GM12891 (cell line): ENCODE measurements at regions not wholly inside any gene's neighbourhood (a gene's known extent, or its start where the extent isn't known, plus 50 kb on each side); places are given as distances from the start of the nearest gene placed in this dataset.
"Not testable (repeated sequence)": the region's sequence is repeated elsewhere in the genome, so short reads cannot be mapped to it uniquely, and the experiment has no call there.

Experiments used
- DNase-seq: peaks from one replicate; pipeline ENCODE4 v3.0.0; 2011; ENCODE audit warnings: low spot score; ENCODE audit not compliant: insufficient read length
- FAIRE-seq: peaks from 2 replicates; lab custom pipeline; 2011; peaks lifted over from hg19 to GRCh38; lab: Jason Lieb, UNC
- PAX5 ChIP-seq: IDR thresholded peaks from 2 replicates; pipeline ENCODE4 v1.6.1; 2011; ENCODE audit warnings: low read length, moderate library complexity, mild to moderate bottlenecking; ENCODE audit not compliant: insufficient read depth, severe bottlenecking
- POLR2A ChIP-seq: IDR thresholded peaks from 2 replicates; pipeline ENCODE4 v1.6.1; 2011; ENCODE audit warnings: low read depth, low read length, control low read depth
- POLR2AphosphoS5 ChIP-seq: IDR thresholded peaks from 2 replicates; pipeline ENCODE4 v1.6.1; 2011; ENCODE audit warnings: low read depth, low read length, control low read depth
- POU2F2 ChIP-seq: IDR thresholded peaks from 2 replicates; pipeline ENCODE4 v1.6.1; 2011; ENCODE audit warnings: low read depth, mild to moderate bottlenecking, control low read depth, low read length, moderate library complexity
- SPI1 ChIP-seq: IDR thresholded peaks from 2 replicates; pipeline ENCODE4 v1.6.1; 2011; ENCODE audit warnings: low read depth, low read length, control low read depth
- TAF1 ChIP-seq: IDR thresholded peaks from 2 replicates; pipeline ENCODE4 v1.6.1; 2011; ENCODE audit warnings: low read depth, low read length, control low read depth

GRCh38 chr9:117649126-117649525 is 55.1 kb upstream of the TLR4 start:
- TF ChIP-seq POU2F2 (no peak), POLR2A (no peak), TAF1 (no peak), POLR2AphosphoS5 (no peak), SPI1 (no peak), PAX5 (no peak)
- DNase-seq: no peak

GRCh38 chr9:117644932-117645636 is 59.1 kb upstream of the TLR4 start:
- no peak for DNase-seq
- no peak for FAIRE-seq
- TF ChIP-seq POLR2AphosphoS5 (no peak), PAX5 (no peak), TAF1 (no peak), SPI1 (no peak), POU2F2 (no peak), POLR2A (no peak)

More at GRCh38 chr9:117649126-117649525, 55.1 kb upstream of the TLR4 start:
- FAIRE-seq: no peak

GRCh38 chr9:117644133-117644931 is 59.9 kb upstream of the TLR4 start:
- DNase-seq: peak; percentile 27
- FAIRE-seq: peak; percentile 89
- TF ChIP-seq SPI1 (peak; percentile 81), PAX5 (no peak)

- FAIRE-seq (no peak), DNase-seq (no peak)
- TF ChIP-seq PAX5 (no peak), TAF1 (no peak), SPI1 (no peak), POLR2AphosphoS5 (no peak), POLR2A (no peak), POU2F2 (no peak)
Measured at GRCh38 chr9:117643288-117643654, 60.9 kb upstream of the TLR4 start.

GRCh38 chr9:117642571-117643287 is 61.5 kb upstream of the TLR4 start:
- not testable (repeated sequence) for DNase-seq, FAIRE-seq

GRCh38 chr9:117636681-117637080 is 67.5 kb upstream of the TLR4 start:
- no peak for FAIRE-seq
- TF ChIP-seq POU2F2: no peak
- TF ChIP-seq PAX5: no peak
- no peak for TF ChIP-seq POLR2AphosphoS5
- TF ChIP-seq SPI1: no peak

GRCh38 chr9:117625154-117625553 is 79.0 kb upstream of the TLR4 start:
- FAIRE-seq: no peak
- TF ChIP-seq POLR2AphosphoS5: no peak
- TF ChIP-seq TAF1: no peak
- TF ChIP-seq POLR2A: no peak
- TF ChIP-seq POU2F2: no peak
- no peak for TF ChIP-seq SPI1
- DNase-seq: no peak

More at GRCh38 chr9:117636681-117637080, 67.5 kb upstream of the TLR4 start:
- DNase-seq: no peak

- TF ChIP-seq POU2F2 (no peak), POLR2A (no peak), PAX5 (no peak), SPI1 (no peak), TAF1 (no peak), POLR2AphosphoS5 (no peak)
- FAIRE-seq (no peak), DNase-seq (no peak)
Measured at GRCh38 chr9:117624106-117624505, 80.1 kb upstream of the TLR4 start.

- TF ChIP-seq PAX5: no peak
- no peak for TF ChIP-seq POU2F2
- TF ChIP-seq SPI1: no peak
- TF ChIP-seq POLR2A: no peak
- TF ChIP-seq POLR2AphosphoS5: no peak
- no peak for TF ChIP-seq TAF1
- no peak for DNase-seq
- no peak for FAIRE-seq
Measured at GRCh38 chr9:117622347-117622746, 81.9 kb upstream of the TLR4 start.

- DNase-seq (no peak), FAIRE-seq (no peak)
- TF ChIP-seq SPI1 (no peak), TAF1 (no peak), POLR2A (no peak), POLR2AphosphoS5 (no peak), PAX5 (no peak), POU2F2 (no peak)
Measured at GRCh38 chr9:117616431-117616831, 87.8 kb upstream of the TLR4 start.
